ENCODE measurements at regions not wholly inside any gene's neighbourhood (a gene's known extent, or its start where the extent isn't known, plus 50 kb on each side); places are given as distances from the start of the nearest gene placed in this dataset.

- TF ChIP-seq CTCF (IDR thresholded peaks at IDR 0.05) (no peak), POLR2A (IDR thresholded peaks at IDR 0.05) (no peak)
Measured at GRCh38 chr4:161303551-161303950, 860.2 kb downstream of the FSTL5 start.
